ENCODE measurements at regions not wholly inside any gene's neighbourhood (a gene's known extent, or its start where the extent isn't known, plus 50 kb on each side); places are given as distances from the start of the nearest gene placed in this dataset.

DNA sequence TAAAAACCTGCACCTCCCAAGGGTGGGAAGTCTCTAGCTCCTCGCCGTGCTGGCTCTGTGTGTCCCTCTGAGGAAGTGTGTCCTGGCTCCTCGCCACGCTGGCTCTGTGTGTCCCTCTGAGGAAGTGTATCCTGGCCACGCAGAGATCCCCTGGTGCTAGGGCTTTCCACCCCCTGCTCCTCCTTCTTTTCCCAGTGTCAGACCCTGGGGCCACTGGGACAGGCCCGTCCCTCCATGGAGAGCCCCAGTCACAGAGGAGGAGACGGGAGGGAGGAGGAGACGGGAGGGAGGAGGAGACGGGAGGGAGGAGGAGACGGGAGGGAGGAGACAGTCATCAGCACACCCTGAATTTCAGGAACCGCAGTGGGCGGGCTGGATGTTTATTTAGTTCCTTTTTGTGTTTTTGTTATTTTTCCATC lies 53.8 kb upstream of the HGFAC start:
- TF ChIP-seq, protein P1, sequence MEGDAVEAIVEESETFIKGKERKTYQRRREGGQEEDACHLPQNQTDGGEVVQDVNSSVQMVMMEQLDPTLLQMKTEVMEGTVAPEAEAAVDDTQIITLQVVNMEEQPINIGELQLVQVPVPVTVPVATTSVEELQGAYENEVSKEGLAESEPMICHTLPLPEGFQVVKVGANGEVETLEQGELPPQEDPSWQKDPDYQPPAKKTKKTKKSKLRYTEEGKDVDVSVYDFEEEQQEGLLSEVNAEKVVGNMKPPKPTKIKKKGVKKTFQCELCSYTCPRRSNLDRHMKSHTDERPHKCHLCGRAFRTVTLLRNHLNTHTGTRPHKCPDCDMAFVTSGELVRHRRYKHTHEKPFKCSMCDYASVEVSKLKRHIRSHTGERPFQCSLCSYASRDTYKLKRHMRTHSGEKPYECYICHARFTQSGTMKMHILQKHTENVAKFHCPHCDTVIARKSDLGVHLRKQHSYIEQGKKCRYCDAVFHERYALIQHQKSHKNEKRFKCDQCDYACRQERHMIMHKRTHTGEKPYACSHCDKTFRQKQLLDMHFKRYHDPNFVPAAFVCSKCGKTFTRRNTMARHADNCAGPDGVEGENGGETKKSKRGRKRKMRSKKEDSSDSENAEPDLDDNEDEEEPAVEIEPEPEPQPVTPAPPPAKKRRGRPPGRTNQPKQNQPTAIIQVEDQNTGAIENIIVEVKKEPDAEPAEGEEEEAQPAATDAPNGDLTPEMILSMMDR (IDR thresholded peaks at IDR 0.05; ENCODE audit: insufficient read depth, low read depth, low read length), result no peak
- TF ChIP-seq EZH2 (IDR thresholded peaks at IDR 0.05; ENCODE audit: insufficient read depth, low read length), result no peak
